Hepatocyte (in vitro differentiated cells): ENCODE measurements at regions not wholly inside any gene's neighbourhood (a gene's known extent, or its start where the extent isn't known, plus 50 kb on each side); places are given as distances from the start of the nearest gene placed in this dataset.

ENCODE experiments used
- DNase-seq: peaks from one replicate; pipeline ENCODE4 v3.0.0-alpha.2; 2016; ENCODE audit warnings: low spot score
- H2AFZ ChIP-seq: fragments of 200-600 bp; sonication (generic); 2 replicates; pipeline ENCODE4 v1.6.0; 2016; ENCODE audit warnings: antibody characterized with exemption, mild to moderate bottlenecking
- H3K27ac ChIP-seq: fragments of 200-600 bp; sonication (generic); 2 replicates; pipeline ENCODE4 v1.5.1; 2016; ENCODE audit warnings: mild to moderate bottlenecking
- H3K27me3 ChIP-seq: fragments of 200-600 bp; sonication (generic); 2 replicates; pipeline ENCODE4 v1.6.1; 2016
- H3K36me3 ChIP-seq: fragments of 200-600 bp; sonication (generic); replicated peaks from 2 replicates; pipeline ENCODE4 v1.5.1; 2016; ENCODE audit warnings: low read depth; ENCODE audit not compliant: insufficient read depth
- H3K4me1 ChIP-seq: fragments of 200-600 bp; sonication (generic); 2 replicates; pipeline ENCODE4 v1.5.1; 2016; ENCODE audit warnings: mild to moderate bottlenecking, moderate library complexity; ENCODE audit not compliant: insufficient read depth
- H3K4me2 ChIP-seq: fragments of 200-600 bp; sonication (generic); 2 replicates; pipeline ENCODE4 v1.6.0; 2016
- H3K4me3 ChIP-seq: fragments of 200-600 bp; sonication (generic); 2 replicates; pipeline ENCODE4 v1.5.1; 2016; ENCODE audit warnings: mild to moderate bottlenecking
- H3K79me2 ChIP-seq: fragments of 200-600 bp; sonication (generic); 2 replicates; pipeline ENCODE4 v1.6.0; 2017; ENCODE audit warnings: mild to moderate bottlenecking
- H3K9me2 ChIP-seq: fragments of 200-600 bp; sonication (generic); replicated peaks from 2 replicates; pipeline ENCODE4 v1.6.0; 2017; ENCODE audit warnings: mild to moderate bottlenecking; ENCODE audit not compliant: insufficient read depth
- H3K9me3 ChIP-seq: fragments of 200-600 bp; sonication (generic); 2 replicates; pipeline ENCODE4 v1.5.1; 2016; ENCODE audit warnings: low read depth, mild to moderate bottlenecking
- H4K20me1 ChIP-seq: fragments of 200-600 bp; sonication (generic); 2 replicates; pipeline ENCODE4 v1.6.0; 2016; ENCODE audit warnings: mild to moderate bottlenecking; ENCODE audit not compliant: insufficient read depth, poor library complexity, severe bottlenecking
- CTCF ChIP-seq: fragments of 200-600 bp; sonication (generic); IDR thresholded peaks from 2 replicates; pipeline ENCODE4 v1.5.1; 2016; ENCODE audit warnings: antibody characterized with exemption, mild to moderate bottlenecking; ENCODE audit not compliant: poor library complexity
- EZH2 ChIP-seq: fragments of 200-600 bp; sonication (generic); IDR thresholded peaks from 2 replicates; pipeline ENCODE4 v1.6.1; 2016; ENCODE audit warnings: antibody characterized with exemption, mild to moderate bottlenecking, borderline replicate concordance
- EZH2phosphoT487 ChIP-seq: fragments of 200-600 bp; sonication (generic); IDR thresholded peaks from one replicate; pipeline ENCODE4 v1.6.1; 2018; ENCODE audit warnings: antibody characterized with exemption, mild to moderate bottlenecking, low read depth, moderate library complexity; ENCODE audit not compliant: unreplicated experiment, severe bottlenecking
- WGBS: methylation state at CpG from one replicate; pipeline ENCODE4 v1.1.6; 2016; ENCODE audit warnings: low lambda C conversion rate; ENCODE audit errors: missing lambda C conversion rate; 5-methylcytosine and 5-hydroxymethylcytosine counted together

GRCh38 chr7:26040085-26040484 lies 111.9 kb upstream of the NFE2L3 start:
- H3K27me3 ChIP-seq, result no peaks in the 10 kb centered on the region
- no peaks in the 10 kb centered on the region for H4K20me1 ChIP-seq
- no peak overlapping the region for H3K4me2 ChIP-seq
- no peak overlapping the region for H3K27ac ChIP-seq
- no peak for TF ChIP-seq EZH2
- no peak for TF ChIP-seq CTCF
- TF ChIP-seq EZH2phosphoT487, result no peak
- no peaks in the 10 kb centered on the region for H3K9me3 ChIP-seq
- no peaks in the 10 kb centered on the region for H3K4me1 ChIP-seq
- H2AFZ ChIP-seq, result no peak overlapping the region
- 95% methylated on average over 5 of the region's 5 CpGs for WGBS
- no peaks in the 10 kb centered on the region for H3K36me3 ChIP-seq
- no peak for DNase-seq
- no peaks in the 10 kb centered on the region for H3K9me2 ChIP-seq
- no peaks in the 10 kb centered on the region for H3K79me2 ChIP-seq
- H3K4me3 ChIP-seq, result no peak overlapping the region

GRCh38 chr7:26042237-26042636 lies 109.8 kb upstream of the NFE2L3 start:
- Histone ChIP-seq H3K36me3 (no peaks in the 10 kb centered on the region), H3K79me2 (no peaks in the 10 kb centered on the region), H3K27ac (no peak overlapping the region), H3K9me3 (no peaks in the 10 kb centered on the region), H3K9me2 (no peaks in the 10 kb centered on the region), H3K4me3 (no peak overlapping the region), H3K4me2 (no peak overlapping the region), H3K27me3 (no peaks in the 10 kb centered on the region), H3K4me1 (no peaks in the 10 kb centered on the region), H4K20me1 (no peaks in the 10 kb centered on the region), H2AFZ (no peak overlapping the region)
- DNase-seq, result no peak
- TF ChIP-seq EZH2phosphoT487, result no peak
- no peak for TF ChIP-seq CTCF
- WGBS, result 96% methylated on average over 6 of the region's 6 CpGs

GRCh38 chr7:26043801-26044200 lies 108.2 kb upstream of the NFE2L3 start:
- H3K79me2 ChIP-seq, result no peaks in the 10 kb centered on the region
- no peak overlapping the region for H3K27ac ChIP-seq
- no peak for DNase-seq
- no peaks in the 10 kb centered on the region for H3K36me3 ChIP-seq
- TF ChIP-seq CTCF (no peak), EZH2phosphoT487 (no peak), EZH2 (no peak)
- H3K4me3 ChIP-seq, result no peak overlapping the region
- no peaks in the 10 kb centered on the region for H3K9me3 ChIP-seq
- no peaks in the 10 kb centered on the region for H3K27me3 ChIP-seq
- no peaks in the 10 kb centered on the region for H3K9me2 ChIP-seq
- H3K4me2 ChIP-seq, result no peak overlapping the region
- no peaks in the 10 kb centered on the region for H3K4me1 ChIP-seq
- H4K20me1 ChIP-seq, result no peaks in the 10 kb centered on the region
- no peak overlapping the region for H2AFZ ChIP-seq
- 93% methylated on average over 7 of the region's 7 CpGs for WGBS

GRCh38 chr7:26044320-26044719 lies 107.7 kb upstream of the NFE2L3 start:
- no peaks in the 10 kb centered on the region for H3K4me1 ChIP-seq
- no peaks in the 10 kb centered on the region for H3K79me2 ChIP-seq
- no peak for TF ChIP-seq EZH2
- TF ChIP-seq CTCF, result no peak
- TF ChIP-seq EZH2phosphoT487, result no peak
- H3K9me3 ChIP-seq, result no peaks in the 10 kb centered on the region
- no peak for DNase-seq
- H3K36me3 ChIP-seq, result no peaks in the 10 kb centered on the region
- H3K27ac ChIP-seq, result no peak overlapping the region
- no peak overlapping the region for H3K4me2 ChIP-seq
- H4K20me1 ChIP-seq, result no peaks in the 10 kb centered on the region
- no peaks in the 10 kb centered on the region for H3K9me2 ChIP-seq
- H3K4me3 ChIP-seq, result no peak overlapping the region
- 91% methylated on average over 5 of the region's 5 CpGs for WGBS
- no peak overlapping the region for H2AFZ ChIP-seq
- no peaks in the 10 kb centered on the region for H3K27me3 ChIP-seq
